ENCODE measurements at regions not wholly inside any gene's neighbourhood (a gene's known extent, or its start where the extent isn't known, plus 50 kb on each side); places are given as distances from the start of the nearest gene placed in this dataset.

DNA sequence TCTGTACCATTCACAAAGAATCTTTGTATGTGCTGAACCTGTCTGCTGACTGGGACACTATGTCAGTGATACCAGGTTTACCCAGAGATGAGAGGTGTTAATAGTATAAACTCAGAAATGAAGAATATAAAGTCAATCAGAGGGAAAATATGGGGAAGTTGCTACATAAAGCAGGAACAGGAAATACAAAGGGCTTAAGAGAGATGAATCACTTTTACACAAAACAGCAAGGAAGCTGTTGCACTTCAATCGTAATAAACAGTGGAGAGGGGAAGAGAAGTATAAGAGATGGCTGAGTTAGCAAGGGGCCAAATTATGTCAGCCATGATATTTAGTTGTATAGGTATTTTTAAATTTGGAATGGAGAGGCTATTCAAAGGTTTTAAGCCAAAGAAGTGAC lies 890.2 kb upstream of the NCAM2 start:
- TF ChIP-seq, protein P1, sequence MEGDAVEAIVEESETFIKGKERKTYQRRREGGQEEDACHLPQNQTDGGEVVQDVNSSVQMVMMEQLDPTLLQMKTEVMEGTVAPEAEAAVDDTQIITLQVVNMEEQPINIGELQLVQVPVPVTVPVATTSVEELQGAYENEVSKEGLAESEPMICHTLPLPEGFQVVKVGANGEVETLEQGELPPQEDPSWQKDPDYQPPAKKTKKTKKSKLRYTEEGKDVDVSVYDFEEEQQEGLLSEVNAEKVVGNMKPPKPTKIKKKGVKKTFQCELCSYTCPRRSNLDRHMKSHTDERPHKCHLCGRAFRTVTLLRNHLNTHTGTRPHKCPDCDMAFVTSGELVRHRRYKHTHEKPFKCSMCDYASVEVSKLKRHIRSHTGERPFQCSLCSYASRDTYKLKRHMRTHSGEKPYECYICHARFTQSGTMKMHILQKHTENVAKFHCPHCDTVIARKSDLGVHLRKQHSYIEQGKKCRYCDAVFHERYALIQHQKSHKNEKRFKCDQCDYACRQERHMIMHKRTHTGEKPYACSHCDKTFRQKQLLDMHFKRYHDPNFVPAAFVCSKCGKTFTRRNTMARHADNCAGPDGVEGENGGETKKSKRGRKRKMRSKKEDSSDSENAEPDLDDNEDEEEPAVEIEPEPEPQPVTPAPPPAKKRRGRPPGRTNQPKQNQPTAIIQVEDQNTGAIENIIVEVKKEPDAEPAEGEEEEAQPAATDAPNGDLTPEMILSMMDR (IDR thresholded peaks at IDR 0.05 in 4 of 5, conservative IDR thresholded peaks at IDR 0.05 in 1 of 5), result no peak
- no peak for TF ChIP-seq POLR2A (IDR thresholded peaks at IDR 0.05)

Measured in gastrocnemius medialis (tissue), 4 donors.